Transverse colon (tissue), 4 donors: ENCODE measurements at regions not wholly inside any gene's neighbourhood (a gene's known extent, or its start where the extent isn't known, plus 50 kb on each side); places are given as distances from the start of the nearest gene placed in this dataset.
"Not testable (repeated sequence)": the region's sequence is repeated elsewhere in the genome, so short reads cannot be mapped to it uniquely, and the experiment has no call there.

Source experiments
- CTCF ChIP-seq, 5 experiments: fragments of 200-600 bp in 3 of 5; fragments of 450-650 bp in 2 of 5; sonication (generic) in 3 of 5; IDR thresholded peaks; 1 replicate in 2 of 5; 2 replicates in 3 of 5; pipeline ENCODE4 v1.5.1; 2016 to 2017; ENCODE audit warnings: antibody characterized with exemption in 5 of 5, inconsistent platforms in 3 of 5, mild to moderate bottlenecking in 2 of 5, moderate library complexity in 1 of 5
- EP300 ChIP-seq: sonication (generic); formaldehyde crosslinking; IDR thresholded peaks from one replicate; pipeline ENCODE4 v1.6.1; 2017; ENCODE audit warnings: antibody characterized with exemption, low read depth
- POLR2A ChIP-seq: fragments of 450-650 bp; IDR thresholded peaks from one replicate; pipeline ENCODE4 v1.6.1; 2016; ENCODE audit warnings: antibody characterized with exemption, mild to moderate bottlenecking, moderate library complexity
- POLR2AphosphoS5 ChIP-seq, 3 donors: sonication (generic); formaldehyde crosslinking; IDR thresholded peaks; one replicate each; pipeline ENCODE4 v1.6.1; 2016; ENCODE audit warnings: antibody characterized with exemption in 3 of 3

- not testable (repeated sequence) for TF ChIP-seq CTCF (IDR thresholded peaks at IDR 0.05); POLR2AphosphoS5 (IDR thresholded peaks at IDR 0.05); POLR2A; EP300
Observed at GRCh38 chr22:11034660-11034987, 4493.4 kb upstream of the OR11H1 start.
